GM12872 (cell line): ENCODE measurements at regions not wholly inside any gene's neighbourhood (a gene's known extent, or its start where the extent isn't known, plus 50 kb on each side); places are given as distances from the start of the nearest gene placed in this dataset.

Experiments
- TF ChIP-seq, protein P1 (sequence below): IDR thresholded peaks from 3 replicates; pipeline ENCODE4 v1.5.1; 2011; ENCODE audit warnings: low read depth, mild to moderate bottlenecking, low read length, moderate library complexity; ENCODE audit not compliant: insufficient read depth

DNA sequence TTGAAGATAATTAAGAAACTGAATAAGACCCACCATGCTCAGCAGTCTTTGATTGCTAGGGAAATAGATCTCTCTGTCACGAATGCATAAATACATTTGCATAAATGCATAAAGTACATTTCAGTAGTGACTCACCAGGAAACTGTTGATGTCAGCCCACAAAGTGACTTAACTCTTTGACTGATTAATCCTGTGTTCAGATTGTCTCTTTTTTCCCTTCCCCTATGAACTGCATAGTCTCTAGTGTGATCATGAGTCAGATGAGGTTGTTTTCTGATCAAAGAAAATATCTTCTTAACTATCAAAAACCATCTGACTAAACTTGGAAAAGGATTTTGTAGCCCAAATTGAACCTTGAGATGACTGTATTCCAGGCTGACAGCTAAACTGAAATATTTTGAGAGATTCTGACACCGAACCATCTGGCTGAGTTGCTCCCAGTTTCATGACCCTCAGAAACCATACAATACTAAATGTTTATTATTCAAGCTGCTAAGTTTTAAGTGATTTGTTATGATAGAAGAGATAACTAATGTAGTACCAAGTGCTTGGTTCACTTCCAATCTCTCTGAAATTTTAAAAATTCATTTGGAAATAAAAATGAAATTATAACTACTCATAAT lies 1381.5 kb upstream of the AGA start:
- TF ChIP-seq, protein P1, sequence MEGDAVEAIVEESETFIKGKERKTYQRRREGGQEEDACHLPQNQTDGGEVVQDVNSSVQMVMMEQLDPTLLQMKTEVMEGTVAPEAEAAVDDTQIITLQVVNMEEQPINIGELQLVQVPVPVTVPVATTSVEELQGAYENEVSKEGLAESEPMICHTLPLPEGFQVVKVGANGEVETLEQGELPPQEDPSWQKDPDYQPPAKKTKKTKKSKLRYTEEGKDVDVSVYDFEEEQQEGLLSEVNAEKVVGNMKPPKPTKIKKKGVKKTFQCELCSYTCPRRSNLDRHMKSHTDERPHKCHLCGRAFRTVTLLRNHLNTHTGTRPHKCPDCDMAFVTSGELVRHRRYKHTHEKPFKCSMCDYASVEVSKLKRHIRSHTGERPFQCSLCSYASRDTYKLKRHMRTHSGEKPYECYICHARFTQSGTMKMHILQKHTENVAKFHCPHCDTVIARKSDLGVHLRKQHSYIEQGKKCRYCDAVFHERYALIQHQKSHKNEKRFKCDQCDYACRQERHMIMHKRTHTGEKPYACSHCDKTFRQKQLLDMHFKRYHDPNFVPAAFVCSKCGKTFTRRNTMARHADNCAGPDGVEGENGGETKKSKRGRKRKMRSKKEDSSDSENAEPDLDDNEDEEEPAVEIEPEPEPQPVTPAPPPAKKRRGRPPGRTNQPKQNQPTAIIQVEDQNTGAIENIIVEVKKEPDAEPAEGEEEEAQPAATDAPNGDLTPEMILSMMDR: no peak

DNA sequence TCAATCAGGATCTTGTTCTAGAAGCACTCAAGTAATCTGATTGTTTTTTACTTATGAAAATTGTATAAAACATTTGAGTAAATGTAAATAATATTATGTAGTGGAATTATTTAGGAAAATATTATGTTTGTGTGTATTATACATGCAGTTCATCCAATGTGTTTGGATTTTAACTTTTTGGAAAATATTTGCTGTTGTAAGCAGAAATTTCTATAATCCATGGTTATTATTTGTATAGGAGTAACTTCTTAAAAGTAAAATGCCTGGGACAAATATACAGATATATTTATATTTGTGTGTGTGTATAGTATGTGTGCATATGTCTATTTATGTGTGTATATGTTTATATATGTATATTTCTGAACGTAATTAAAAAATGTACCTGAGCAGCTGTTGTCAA lies 1394.6 kb upstream of the AGA start:
- TF ChIP-seq, protein P1: no peak

DNA sequence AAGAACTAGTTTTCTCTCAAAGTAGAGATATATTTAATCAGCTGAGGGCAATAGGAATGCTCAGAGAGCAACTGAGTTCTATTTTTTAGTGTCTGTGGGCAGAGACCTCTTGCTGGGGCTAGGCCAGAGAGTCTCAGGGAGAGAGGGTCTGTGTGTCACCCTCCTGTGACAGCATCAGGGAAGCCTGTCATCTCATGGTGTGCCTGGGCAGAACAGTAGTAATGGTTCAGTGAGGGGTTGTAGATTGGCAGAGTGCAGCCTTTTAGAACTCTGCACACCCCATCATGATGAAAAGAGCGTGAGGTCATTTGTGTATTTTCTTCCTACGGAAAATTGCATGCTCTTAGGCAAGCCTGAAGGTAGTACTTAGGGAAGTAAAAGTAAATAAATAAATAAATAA lies 1396.5 kb upstream of the AGA start:
- TF ChIP-seq, protein P1: no peak

DNA sequence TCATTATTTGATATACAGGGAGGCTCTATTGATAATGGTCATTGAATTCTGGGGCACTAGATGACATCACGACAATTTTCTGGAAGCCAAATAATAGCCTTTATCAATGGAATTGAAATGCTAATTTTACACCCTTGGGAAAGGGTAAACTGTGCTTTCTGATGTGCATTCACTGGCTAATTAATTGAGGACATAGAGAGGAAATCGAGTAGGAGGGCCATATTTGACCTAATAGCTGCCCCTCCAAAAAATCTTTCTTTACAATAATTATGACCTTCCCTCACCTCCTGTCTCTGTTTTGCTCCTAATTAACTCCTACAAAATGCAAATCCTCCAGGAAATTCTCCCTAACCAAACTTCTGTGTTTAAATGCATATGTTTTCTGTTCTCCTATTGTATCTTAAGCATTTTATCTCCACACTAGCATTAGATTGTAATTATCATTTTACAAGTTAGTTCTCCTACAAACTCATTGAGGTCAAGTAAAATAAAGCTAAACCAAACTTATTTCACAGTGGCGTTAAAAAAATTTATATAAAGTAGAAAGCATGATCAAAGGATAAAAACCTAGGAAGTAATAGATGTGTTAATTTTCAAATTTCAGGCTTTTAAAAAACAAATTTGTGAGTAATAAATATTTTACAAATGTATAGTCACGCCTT lies 1414.0 kb upstream of the AGA start:
- TF ChIP-seq, protein P1: no peak

DNA sequence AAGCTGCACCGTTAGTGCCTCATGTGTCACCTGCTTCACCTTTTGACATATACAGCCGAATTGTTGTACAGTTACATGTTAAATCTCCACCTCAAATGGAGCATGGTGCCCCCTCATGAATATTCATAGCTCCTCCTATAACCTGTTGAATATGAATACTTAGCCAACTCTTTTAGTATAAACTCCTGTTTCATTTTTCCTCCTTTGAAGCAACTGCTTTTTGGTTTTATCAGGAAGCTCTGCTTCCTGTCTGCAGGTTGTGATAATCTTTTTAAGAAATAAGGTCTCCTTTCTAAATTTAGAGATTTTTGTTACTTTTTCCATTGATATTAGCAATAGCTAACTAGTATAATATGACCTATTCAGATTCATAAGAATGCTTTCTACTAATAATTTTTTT lies 1429.2 kb upstream of the AGA start:
- TF ChIP-seq, protein P1: no peak

DNA sequence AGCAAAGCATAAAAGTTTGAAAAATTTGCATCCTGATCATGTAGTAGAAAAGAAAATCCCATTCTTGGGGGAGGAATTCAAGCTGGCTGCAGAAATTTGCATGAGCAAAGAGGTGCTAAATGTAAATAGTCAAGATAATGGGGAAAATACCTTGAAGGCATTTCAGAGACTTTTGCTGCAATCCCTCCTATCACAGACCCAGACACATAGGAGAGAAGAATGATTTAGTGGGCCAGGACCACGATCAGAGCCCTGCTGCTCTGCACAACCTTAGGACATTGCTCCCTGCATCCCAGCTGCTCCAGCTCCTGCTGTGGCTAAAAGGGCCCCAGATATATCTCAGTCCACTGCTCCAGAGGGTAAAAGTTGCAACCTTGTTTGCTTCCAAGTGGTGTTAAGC lies 1439.7 kb upstream of the AGA start:
- TF ChIP-seq, protein P1: no peak

DNA sequence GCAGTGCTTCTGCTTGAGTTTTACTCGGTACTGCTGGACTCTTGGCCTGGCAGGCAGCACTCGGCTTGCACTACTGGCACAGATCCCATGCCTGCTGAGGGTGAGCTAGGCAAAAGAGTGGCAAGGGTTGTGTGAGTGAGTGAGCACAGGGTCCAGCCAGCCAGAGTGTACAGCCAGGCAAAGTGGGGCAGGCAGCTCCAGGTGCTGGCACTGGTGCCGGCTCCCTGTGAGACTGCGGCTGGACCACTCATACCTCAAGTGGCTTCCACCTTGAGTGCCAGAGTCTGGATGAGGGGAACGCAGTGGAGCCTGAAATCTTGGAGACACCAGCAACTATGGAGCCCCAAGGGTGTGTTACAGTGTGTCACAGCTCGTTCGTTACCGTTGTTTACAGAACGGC lies 1451.9 kb upstream of the AGA start:
- TF ChIP-seq, protein P1: no peak

DNA sequence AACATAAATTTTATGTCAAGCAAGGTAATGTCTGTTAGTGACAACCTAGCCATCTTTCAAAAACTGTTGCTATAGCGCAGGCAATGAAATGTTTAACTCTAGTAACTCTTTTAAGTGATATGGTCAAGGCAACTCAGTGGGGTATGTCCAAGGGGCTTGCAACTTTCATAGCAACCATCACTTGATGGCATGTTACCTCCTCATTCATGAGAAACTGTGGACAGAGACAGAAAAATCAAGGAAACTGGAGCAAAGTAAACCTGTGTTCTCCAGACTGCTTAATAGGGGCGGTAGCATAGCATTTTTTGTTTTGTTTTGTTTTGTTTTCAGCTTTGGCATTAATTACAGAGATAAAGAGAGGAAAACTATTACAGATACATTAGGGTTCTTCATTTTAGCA lies 1456.8 kb upstream of the AGA start:
- TF ChIP-seq, protein P1: no peak
